ENCODE measurements at regions not wholly inside any gene's neighbourhood (a gene's known extent, or its start where the extent isn't known, plus 50 kb on each side); places are given as distances from the start of the nearest gene placed in this dataset.

GRCh38 chr3:153438271-153438670, 276.2 kb downstream of the RAP2B start:
- Histone ChIP-seq H3K36me3 (no peaks in the 10 kb centered on the region), H3K4me1 (no peaks in the 10 kb centered on the region), H3K4me3 (no peak overlapping the region), H3K27ac (no peak overlapping the region), H3K27me3 (no peaks in the 10 kb centered on the region), H3K9me3 (no peaks in the 10 kb centered on the region)
- TF ChIP-seq POLR2A (IDR thresholded peaks at IDR 0.05) = no peak
- no peak for TF ChIP-seq CTCF (IDR thresholded peaks at IDR 0.05)
- DNase-seq (no peak), ATAC-seq (no peak)
- intact Hi-C loops (cut with DNase I) = no loop called here
- WGBS (ENCODE audit: insufficient coverage, low coverage, low lambda C conversion rate, missing lambda C conversion rate) = 44% methylated on average over 3 of the region's 3 CpGs

- intact Hi-C loops (cut with DNase I) = no loop called here
- Histone ChIP-seq H3K27me3 (no peaks in the 10 kb centered on the region), H3K36me3 (no peaks in the 10 kb centered on the region), H3K4me1 (no peaks in the 10 kb centered on the region), H3K9me3 (no peaks in the 10 kb centered on the region), H3K27ac (no peak overlapping the region), H3K4me3 (no peak overlapping the region)
- WGBS (ENCODE audit: insufficient coverage, low coverage, low lambda C conversion rate, missing lambda C conversion rate) = 40% methylated on average over 3 of the region's 3 CpGs
- no peak for ATAC-seq
- DNase-seq = no peak
- TF ChIP-seq CTCF (IDR thresholded peaks at IDR 0.05) (peak in 2 of 4 donors; percentile 14 to 20), POLR2A (IDR thresholded peaks at IDR 0.05) (no peak)
Observed at GRCh38 chr3:153439780-153440179, 277.8 kb downstream of the RAP2B start.

GRCh38 chr3:153440311-153440710, 278.3 kb downstream of the RAP2B start:
- Histone ChIP-seq H3K27me3 (no peaks in the 10 kb centered on the region), H3K36me3 (no peaks in the 10 kb centered on the region), H3K4me1 (no peaks in the 10 kb centered on the region), H3K27ac (no peak overlapping the region), H3K4me3 (no peak overlapping the region), H3K9me3 (no peaks in the 10 kb centered on the region)
- intact Hi-C loops (cut with DNase I) = no loop called here
- no peak for DNase-seq
- WGBS (ENCODE audit: insufficient coverage, low coverage, low lambda C conversion rate, missing lambda C conversion rate) = 76% methylated on average over 5 of the region's 5 CpGs
- TF ChIP-seq POLR2A (IDR thresholded peaks at IDR 0.05) (no peak), CTCF (IDR thresholded peaks at IDR 0.05) (no peak)
- no peak for ATAC-seq

GRCh38 chr3:153442386-153442785, 280.4 kb downstream of the RAP2B start:
- Histone ChIP-seq H3K27me3 (no peaks in the 10 kb centered on the region), H3K4me1 (no peaks in the 10 kb centered on the region), H3K27ac (no peak overlapping the region), H3K36me3 (no peaks in the 10 kb centered on the region), H3K9me3 (no peaks in the 10 kb centered on the region), H3K4me3 (no peak overlapping the region)
- 42% methylated on average over 2 of the region's 2 CpGs for WGBS (ENCODE audit: insufficient coverage, low coverage, low lambda C conversion rate, missing lambda C conversion rate)
- intact Hi-C loops (cut with DNase I) = no loop called here
- DNase-seq (no peak), ATAC-seq (no peak)
- no peak for TF ChIP-seq CTCF (IDR thresholded peaks at IDR 0.05)
- no peak for TF ChIP-seq POLR2A (IDR thresholded peaks at IDR 0.05)
